ENCODE measurements at regions not wholly inside any gene's neighbourhood (a gene's known extent, or its start where the extent isn't known, plus 50 kb on each side); places are given as distances from the start of the nearest gene placed in this dataset.

GRCh38 chr6:97820400-97820799 is 537.4 kb upstream of the MMS22L start:
- DNase-seq: no peak

DNA sequence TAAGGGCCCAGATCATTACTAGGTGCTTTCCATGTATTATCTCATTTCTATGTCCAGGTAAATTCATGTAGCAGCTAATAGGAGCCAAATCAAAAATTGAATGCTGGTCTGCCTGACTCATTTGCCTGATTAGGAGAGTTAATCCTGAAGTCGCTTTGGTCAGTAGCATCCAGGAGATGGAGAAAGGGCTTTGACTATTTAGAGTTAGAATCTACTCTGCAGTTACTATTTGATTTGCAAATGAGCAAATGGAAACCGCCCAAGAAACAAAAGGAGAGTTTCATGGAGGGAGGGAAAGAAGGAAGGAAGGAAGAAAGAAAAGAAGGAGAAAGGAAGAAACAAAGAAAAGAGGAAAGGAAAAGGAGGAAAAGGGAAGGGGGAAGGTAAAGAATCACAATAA is 539.6 kb upstream of the MMS22L start:
- no peak for DNase-seq

DNA sequence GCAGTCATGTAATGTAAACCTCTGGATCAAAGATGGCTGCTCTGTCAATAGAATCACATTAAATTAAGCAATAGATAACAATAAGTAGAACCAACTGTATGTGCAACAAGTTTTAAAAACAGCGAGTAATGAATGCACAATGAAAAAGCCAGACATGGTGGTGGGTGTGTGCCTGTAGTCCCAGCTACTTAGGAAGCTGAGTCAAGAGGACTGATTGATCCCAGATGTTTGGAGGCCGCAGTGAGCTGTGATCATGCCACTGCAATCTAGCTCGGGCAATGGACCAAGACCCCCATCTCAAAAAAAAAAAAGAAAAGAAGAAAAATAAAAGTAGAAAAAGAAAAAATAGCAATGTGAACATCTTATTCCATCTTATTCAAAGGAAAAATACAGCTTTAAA is 558.7 kb upstream of the MMS22L start:
- DNase-seq: peak; percentile 93

GRCh38 chr6:97842521-97842920 is 559.5 kb upstream of the MMS22L start:
- DNase-seq: no peak

- DNase-seq: no peak
Observed at GRCh38 chr6:97849390-97849789, 566.4 kb upstream of the MMS22L start.

DNA sequence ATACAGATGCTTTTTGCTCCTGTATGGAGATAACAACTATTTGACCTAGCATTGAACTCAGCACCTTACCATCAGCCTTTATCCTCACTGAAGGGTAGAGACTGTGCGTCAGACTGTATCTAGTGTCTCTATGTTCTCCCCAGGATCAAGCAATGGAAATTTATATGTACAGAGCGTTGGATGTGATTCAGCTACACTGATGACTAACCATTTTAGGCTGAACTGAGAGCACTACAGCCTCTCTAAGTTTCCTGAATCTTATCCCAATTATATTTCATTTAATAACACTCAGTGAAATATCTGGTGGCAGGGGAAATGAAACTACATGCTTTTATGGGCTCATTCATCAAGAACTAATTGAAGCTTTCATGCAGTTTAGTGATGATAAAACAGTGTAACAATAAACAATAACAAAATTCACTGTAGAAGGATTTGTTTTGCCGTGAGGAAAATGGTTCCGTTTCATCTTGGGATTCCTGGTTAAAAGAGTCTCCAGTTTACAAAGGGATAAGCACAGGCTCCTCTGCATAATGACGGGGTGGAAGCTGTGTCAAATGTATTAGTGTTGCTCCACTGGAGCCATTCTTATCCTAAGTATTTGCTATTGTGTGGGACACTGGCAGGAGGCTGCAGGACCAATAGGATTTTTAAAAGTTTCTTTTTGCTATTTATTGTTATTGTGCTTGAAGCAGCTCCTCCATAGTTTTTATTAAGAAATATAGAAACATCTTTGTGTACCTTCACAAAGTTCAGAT is 567.6 kb upstream of the MMS22L start:
- peak; percentile 78 for DNase-seq

- no peak for DNase-seq
Observed at GRCh38 chr6:97863697-97864096, 580.7 kb upstream of the MMS22L start.

GRCh38 chr6:97864366-97864765 is 581.4 kb upstream of the MMS22L start:
- peak; percentile 31 for DNase-seq

- peak; percentile 59 for DNase-seq
Observed at GRCh38 chr6:97864826-97865225, 581.8 kb upstream of the MMS22L start.

DNA sequence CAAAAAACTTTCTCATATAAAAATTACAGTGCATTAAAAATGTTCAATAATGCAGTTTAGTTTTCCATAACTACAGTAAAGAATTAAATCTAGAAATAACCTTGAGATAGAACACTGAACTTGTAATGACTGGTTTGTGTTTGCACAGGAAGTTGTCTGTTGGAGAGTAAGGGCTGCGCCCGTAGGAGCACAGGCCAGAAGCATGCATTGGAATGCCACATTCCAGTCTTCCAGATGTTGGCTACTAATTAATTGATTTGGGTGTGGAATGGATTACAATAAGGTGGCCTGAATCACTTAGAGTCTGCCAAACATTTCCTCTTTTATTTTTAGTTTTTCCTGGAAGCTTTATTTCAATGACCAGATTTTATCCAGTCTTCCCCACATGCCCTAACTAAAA is 582.6 kb upstream of the MMS22L start:
- DNase-seq: no peak

DNA sequence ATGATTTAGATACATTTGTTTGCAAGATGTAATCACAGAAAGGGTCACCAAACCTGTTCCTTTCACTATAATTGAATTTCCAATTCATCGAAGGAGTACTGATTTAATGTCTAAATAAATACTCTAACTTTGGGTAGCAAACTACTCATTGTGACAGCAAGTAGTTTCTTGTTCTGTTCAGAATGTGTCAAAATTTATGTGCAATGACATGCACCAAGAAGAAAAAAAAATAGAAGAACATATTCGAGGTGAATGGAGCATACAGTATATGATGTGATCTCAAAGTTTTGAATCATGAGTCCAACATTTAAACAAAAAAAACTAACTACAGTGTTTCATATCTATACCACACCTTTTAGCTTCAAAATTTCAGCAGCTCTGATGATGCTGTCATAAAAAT is 583.6 kb upstream of the MMS22L start:
- DNase-seq: no peak

DNA sequence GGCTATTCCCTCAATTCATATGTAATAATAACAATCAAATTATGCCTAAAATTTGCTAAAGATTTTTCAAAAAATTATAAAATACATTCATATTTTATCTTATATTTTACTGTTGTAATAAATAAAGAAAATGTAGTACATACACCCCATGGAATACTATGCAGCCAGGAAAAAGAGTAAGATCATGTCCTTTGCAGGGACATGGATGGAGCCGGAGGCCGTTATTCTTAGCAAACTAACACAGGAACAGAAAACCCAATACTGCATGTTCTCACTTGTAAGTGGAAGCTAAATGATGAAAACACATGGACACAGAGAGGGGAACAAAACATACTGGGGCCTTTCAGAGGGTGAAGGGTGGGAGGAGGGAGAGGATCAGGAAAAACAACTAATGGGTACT is 584.2 kb upstream of the MMS22L start:
- no peak for DNase-seq

DNA sequence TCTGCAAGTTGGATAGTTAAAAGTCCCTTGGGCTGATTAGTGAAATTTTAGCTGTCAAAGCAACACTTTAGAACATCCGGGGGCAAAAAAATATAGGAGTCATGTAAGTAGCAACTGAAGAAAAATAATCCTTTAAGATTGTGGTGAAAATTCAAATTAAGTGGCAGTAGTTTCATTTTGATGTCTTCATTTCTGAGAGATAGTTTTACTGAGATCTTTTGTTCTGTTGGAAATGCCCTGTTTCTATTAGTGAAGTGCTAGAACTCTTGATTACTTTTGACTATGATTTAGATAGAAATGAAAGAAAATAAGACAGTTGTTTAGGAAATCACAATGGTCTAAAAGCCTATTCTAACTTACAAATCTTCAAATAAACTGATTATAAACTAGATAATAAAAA is 587.3 kb upstream of the MMS22L start:
- no peak for DNase-seq

GRCh38 chr6:97876711-97877110 is 593.7 kb upstream of the MMS22L start:
- no peak for DNase-seq

GRCh38 chr6:97882755-97883154 is 599.7 kb upstream of the MMS22L start:
- DNase-seq: no peak

- no peak for DNase-seq
Observed at GRCh38 chr6:97885325-97885724, 602.3 kb upstream of the MMS22L start.

- DNase-seq: no peak
Observed at GRCh38 chr6:97885828-97886227, 602.8 kb upstream of the MMS22L start.

DNA sequence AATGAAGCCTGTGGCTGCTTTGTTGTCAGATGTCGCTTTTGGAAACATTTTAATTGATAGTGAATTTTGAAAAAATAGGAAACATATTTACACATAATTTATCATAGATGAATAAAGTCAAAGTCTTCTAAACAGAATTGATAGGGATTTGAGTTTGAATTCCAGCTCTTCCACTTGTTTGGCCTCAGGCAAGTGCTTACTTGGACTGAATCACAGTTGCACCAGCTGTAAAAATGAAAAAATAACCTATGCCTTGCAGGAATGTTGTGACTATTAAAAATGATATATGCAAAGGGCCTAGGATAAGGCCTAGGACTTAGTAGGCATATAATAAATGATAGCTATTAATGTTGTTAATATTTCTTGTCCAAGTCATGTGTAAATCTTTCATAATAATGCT is 618.5 kb upstream of the MMS22L start:
- DNase-seq: no peak

- no peak for DNase-seq
Observed at GRCh38 chr6:97909380-97909779, 626.4 kb upstream of the MMS22L start.

DNA sequence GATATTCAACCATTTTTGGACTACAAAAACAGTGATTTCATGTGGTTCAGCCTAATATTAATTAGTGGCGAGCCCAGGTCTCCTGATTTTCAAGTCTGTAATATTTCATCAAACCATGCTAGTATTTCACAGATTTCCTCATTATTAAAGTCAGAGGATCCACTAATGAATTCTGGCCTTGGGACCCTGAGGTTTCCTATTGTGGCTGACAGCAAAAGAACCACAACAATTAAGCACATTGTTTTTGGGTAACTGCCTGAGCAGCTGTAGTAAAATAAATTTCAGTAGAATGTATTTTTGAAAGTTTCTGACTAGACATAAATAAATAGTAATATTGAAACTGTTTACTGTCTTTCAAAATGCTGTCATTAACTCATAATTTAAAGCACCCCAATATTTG is 630.7 kb upstream of the MMS22L start:
- no peak for DNase-seq

GRCh38 chr6:97914912-97915311 is 631.9 kb upstream of the MMS22L start:
- no peak for DNase-seq

DNA sequence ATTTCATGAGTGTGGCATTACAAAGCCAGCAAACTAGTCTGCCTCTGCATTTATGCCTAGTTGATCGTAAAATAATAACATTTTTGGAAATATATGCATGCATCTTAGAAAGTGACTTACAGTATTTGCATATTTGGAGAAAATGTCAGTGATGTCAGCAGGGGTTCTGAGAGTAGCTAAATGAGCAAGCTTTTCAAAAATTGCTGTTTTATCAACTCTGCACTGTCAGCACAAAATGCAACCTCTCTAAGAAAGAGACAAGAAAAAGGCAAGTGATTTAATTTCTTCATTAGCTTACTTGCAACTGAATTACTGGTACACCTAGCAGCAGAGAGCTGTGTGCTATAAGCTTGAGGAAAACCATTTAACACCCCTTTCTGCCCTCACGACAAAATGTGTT is 632.5 kb upstream of the MMS22L start:
- DNase-seq: no peak

DNA sequence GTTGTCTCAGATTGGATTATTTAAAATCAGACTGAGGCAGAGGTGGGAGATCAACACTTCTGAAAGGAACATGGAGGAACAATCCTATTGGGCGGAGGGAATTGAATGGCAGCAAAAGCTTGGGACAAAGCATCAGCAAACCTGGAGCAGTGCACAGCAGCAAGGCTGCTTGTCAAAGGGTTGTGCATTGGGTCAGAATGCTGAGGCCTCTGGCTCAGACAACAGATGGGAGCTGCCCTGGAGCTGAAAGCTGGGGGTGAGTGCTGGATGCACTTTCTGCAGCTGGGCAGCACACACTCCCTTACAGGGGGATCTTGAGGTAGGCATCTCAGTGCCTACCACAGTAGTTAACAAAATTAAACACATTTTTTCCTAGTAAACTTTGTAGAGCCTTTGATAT is 634.4 kb upstream of the MMS22L start:
- no peak for DNase-seq

DNA sequence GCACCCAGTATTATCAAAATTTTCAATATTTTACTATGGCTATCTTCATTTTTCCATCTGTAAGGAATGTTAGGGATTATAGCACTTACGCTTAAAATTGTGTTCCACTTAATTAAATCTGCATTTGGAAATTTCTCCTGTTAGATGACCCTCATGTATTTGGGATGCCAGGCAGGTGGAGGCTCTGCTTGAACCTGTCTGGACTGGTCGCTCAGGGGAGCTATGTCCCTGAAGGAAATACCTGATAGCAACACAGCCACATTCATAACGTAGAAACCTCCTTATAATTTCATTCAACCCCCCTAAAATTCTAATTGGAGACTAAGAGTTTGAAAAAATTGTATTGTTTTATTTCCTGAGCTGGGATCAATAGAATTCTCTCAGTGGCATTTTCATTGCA is 636.0 kb upstream of the MMS22L start:
- DNase-seq: no peak

DNA sequence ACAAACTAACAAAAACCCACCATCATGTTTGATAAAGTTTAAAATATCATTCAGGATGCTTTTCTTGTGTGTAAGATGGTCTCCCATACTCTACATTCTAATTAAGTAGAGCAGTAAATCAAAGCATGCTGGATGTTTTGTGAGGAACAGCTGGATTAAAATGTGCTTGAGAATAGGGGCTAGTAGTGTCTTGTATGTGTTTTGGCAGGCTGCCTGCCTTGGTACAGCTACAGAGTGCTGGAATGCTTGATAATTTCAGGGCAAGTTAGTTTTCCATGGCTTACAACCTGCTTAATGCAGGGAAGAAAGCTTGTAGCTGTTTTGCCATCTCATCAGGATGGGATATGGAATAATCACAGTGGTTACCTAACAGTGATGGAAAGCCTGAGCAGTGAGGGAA is 636.6 kb upstream of the MMS22L start:
- DNase-seq: no peak

DNA sequence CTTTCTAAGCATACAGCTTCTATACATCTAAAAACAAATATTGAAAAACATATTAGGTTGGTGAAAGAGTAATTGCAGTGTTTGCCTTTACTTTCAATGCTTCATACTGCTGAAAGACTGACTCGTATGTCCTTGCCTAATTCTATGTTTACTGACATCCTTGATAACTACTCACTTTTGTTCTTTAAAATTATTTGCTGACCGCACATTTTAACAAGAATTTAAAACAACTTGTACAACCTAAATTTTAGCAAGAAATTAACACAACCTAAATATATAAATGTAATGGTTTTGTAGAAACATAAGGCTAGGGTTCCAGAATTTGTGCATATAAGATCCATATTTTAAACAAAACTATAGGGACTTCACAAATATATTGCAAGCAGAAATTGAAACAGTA is 640.2 kb upstream of the MMS22L start:
- DNase-seq: no peak

Measured in fibroblast of skin of right biceps (primary cell).